ENCODE measurements at regions not wholly inside any gene's neighbourhood (a gene's known extent, or its start where the extent isn't known, plus 50 kb on each side); places are given as distances from the start of the nearest gene placed in this dataset.

- no peak overlapping the region for H2BK5ac ChIP-seq (ENCODE audit: low read length)
- H3K79me2 ChIP-seq (ENCODE audit: control insufficient read depth, insufficient read depth, low read length) = no peaks in the 10 kb centered on the region
- no peak overlapping the region for H3K27ac ChIP-seq (ENCODE audit: low read depth, low read length)
- no peak overlapping the region for H3K4ac ChIP-seq (ENCODE audit: low read depth, low read length)
- no peaks in the 10 kb centered on the region for H3K79me1 ChIP-seq (ENCODE audit: low read length)
- H3K56ac ChIP-seq (ENCODE audit: low read length) = no peak overlapping the region
- no peaks in the 10 kb centered on the region for H3K4me1 ChIP-seq (ENCODE audit: control insufficient read depth, low read depth, low read length)
- no peaks in the 10 kb centered on the region for H3K27me3 ChIP-seq (ENCODE audit: insufficient read depth, low read length, poor library complexity)
- H3K9ac ChIP-seq (ENCODE audit: low read length) = no peak overlapping the region
- H2BK120ac ChIP-seq (ENCODE audit: low read depth, low read length) = no peak overlapping the region
- no peak overlapping the region for H3K23ac ChIP-seq (ENCODE audit: low read length)
- DNase-seq = no peak
- no peak overlapping the region for H3K4me2 ChIP-seq (ENCODE audit: low read length)
- H2AK5ac ChIP-seq (ENCODE audit: low read length) = no peak overlapping the region
- no CpG with 5 or more reads among the region's 4 CpGs for WGBS (ENCODE audit: extremely low coverage, insufficient coverage, low lambda C conversion rate)
- H4K8ac ChIP-seq (ENCODE audit: low read depth, low read length) = no peak overlapping the region
- H4K5ac ChIP-seq (ENCODE audit: low read length) = no peak overlapping the region
- no peak overlapping the region for H3K4me3 ChIP-seq (ENCODE audit: low read length)
- no peaks in the 10 kb centered on the region for H3K36me3 ChIP-seq (ENCODE audit: control insufficient read depth, insufficient read depth, low read length)
- no peak overlapping the region for H3K18ac ChIP-seq (ENCODE audit: low read length)
- no peak overlapping the region for H2BK15ac ChIP-seq (replicated peaks; ENCODE audit: low read depth)
These were observed 342.8 kb upstream of the AGA start for GRCh38 chr4:177785000-177785399.

DNA sequence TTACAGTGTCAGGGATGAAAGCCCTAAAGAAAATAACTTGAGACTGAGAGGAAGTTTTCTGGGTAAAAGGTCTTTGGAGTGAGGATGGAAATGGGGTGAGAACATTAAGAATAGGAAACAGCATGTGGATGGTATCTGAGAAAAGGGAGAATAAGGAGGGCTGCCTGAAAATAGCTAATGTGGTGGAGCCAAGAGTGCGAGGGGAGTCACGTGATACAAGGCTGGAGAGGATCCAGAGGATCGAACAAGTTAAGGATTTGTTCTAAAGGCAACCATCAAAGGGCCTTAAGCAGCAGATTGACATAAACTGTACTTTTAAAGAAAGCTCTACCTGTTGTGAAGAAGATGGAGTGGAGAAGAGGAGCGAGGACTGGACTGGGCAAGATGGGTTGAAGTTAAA lies 347.4 kb upstream of the AGA start:
- Histone ChIP-seq H3K27ac (ENCODE audit: low read depth, low read length) (no peak overlapping the region), H3K79me1 (ENCODE audit: low read length) (no peaks in the 10 kb centered on the region), H3K56ac (ENCODE audit: low read length) (no peak overlapping the region), H3K27me3 (ENCODE audit: insufficient read depth, low read length, poor library complexity) (no peaks in the 10 kb centered on the region), H3K4me2 (ENCODE audit: low read length) (no peak overlapping the region), H2BK15ac (replicated peaks; ENCODE audit: low read depth) (no peak overlapping the region), H4K8ac (ENCODE audit: low read depth, low read length) (no peak overlapping the region), H3K9ac (ENCODE audit: low read length) (no peak overlapping the region), H3K79me2 (ENCODE audit: control insufficient read depth, insufficient read depth, low read length) (no peaks in the 10 kb centered on the region), H3K18ac (ENCODE audit: low read length) (no peak overlapping the region), H2BK5ac (ENCODE audit: low read length) (no peak overlapping the region), H2AK5ac (ENCODE audit: low read length) (no peak overlapping the region), H3K23ac (ENCODE audit: low read length) (no peak overlapping the region), H3K4me3 (ENCODE audit: low read length) (no peak overlapping the region), H4K5ac (ENCODE audit: low read length) (no peak overlapping the region), H3K4me1 (ENCODE audit: control insufficient read depth, low read depth, low read length) (no peaks in the 10 kb centered on the region), H2BK120ac (ENCODE audit: low read depth, low read length) (no peak overlapping the region), H3K4ac (ENCODE audit: low read depth, low read length) (no peak overlapping the region), H3K36me3 (ENCODE audit: control insufficient read depth, insufficient read depth, low read length) (no peaks in the 10 kb centered on the region)
- no CpG with 5 or more reads among the region's 4 CpGs for WGBS (ENCODE audit: extremely low coverage, insufficient coverage, low lambda C conversion rate)
- no peak for DNase-seq

- no peak overlapping the region for H3K18ac ChIP-seq (ENCODE audit: low read length)
- DNase-seq = no peak
- no peak overlapping the region for H3K4me3 ChIP-seq (ENCODE audit: low read length)
- no peaks in the 10 kb centered on the region for H3K27me3 ChIP-seq (ENCODE audit: insufficient read depth, low read length, poor library complexity)
- H3K27ac ChIP-seq (ENCODE audit: low read depth, low read length) = no peak overlapping the region
- no peak overlapping the region for H4K8ac ChIP-seq (ENCODE audit: low read depth, low read length)
- no peak overlapping the region for H3K4ac ChIP-seq (ENCODE audit: low read depth, low read length)
- no peak overlapping the region for H3K56ac ChIP-seq (ENCODE audit: low read length)
- H3K4me1 ChIP-seq (ENCODE audit: control insufficient read depth, low read depth, low read length) = no peaks in the 10 kb centered on the region
- no peaks in the 10 kb centered on the region for H3K79me2 ChIP-seq (ENCODE audit: control insufficient read depth, insufficient read depth, low read length)
- no CpG with 5 or more reads among the region's 4 CpGs for WGBS (ENCODE audit: extremely low coverage, insufficient coverage, low lambda C conversion rate)
- H2BK15ac ChIP-seq (replicated peaks; ENCODE audit: low read depth) = no peak overlapping the region
- H3K36me3 ChIP-seq (ENCODE audit: control insufficient read depth, insufficient read depth, low read length) = no peaks in the 10 kb centered on the region
- no peak overlapping the region for H4K5ac ChIP-seq (ENCODE audit: low read length)
- H2AK5ac ChIP-seq (ENCODE audit: low read length) = no peak overlapping the region
- no peak overlapping the region for H3K4me2 ChIP-seq (ENCODE audit: low read length)
- H2BK120ac ChIP-seq (ENCODE audit: low read depth, low read length) = no peak overlapping the region
- H2BK5ac ChIP-seq (ENCODE audit: low read length) = no peak overlapping the region
- no peaks in the 10 kb centered on the region for H3K79me1 ChIP-seq (ENCODE audit: low read length)
- H3K9ac ChIP-seq (ENCODE audit: low read length) = no peak overlapping the region
- H3K23ac ChIP-seq (ENCODE audit: low read length) = no peak overlapping the region
These were observed 349.0 kb upstream of the AGA start for GRCh38 chr4:177791188-177791587.

DNA sequence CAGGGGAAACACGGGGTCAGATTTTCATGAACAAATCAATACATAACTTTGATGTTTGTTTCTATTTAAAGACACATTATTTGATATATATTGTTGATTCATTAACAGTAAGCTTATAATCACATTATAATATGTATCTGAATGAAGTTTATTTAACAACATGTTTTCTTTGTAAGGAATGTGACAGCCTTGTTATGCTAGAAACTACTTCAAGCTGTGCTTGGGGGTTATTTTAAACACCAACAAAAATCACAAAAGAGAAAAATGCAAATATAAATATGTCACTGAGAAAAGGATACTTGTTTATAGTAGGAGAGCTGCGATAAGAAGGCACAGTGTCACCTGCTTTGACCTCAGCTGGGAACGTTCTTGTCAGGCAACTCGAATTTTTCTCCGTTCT lies 354.6 kb upstream of the AGA start:
- Histone ChIP-seq H3K4me2 (ENCODE audit: low read length) (no peak overlapping the region), H4K8ac (ENCODE audit: low read depth, low read length) (no peak overlapping the region), H3K79me2 (ENCODE audit: control insufficient read depth, insufficient read depth, low read length) (no peaks in the 10 kb centered on the region), H2AK5ac (ENCODE audit: low read length) (no peak overlapping the region), H3K27ac (ENCODE audit: low read depth, low read length) (no peak overlapping the region), H3K4ac (ENCODE audit: low read depth, low read length) (no peak overlapping the region), H2BK5ac (ENCODE audit: low read length) (no peak overlapping the region), H3K9ac (ENCODE audit: low read length) (no peak overlapping the region), H3K23ac (ENCODE audit: low read length) (no peak overlapping the region), H4K5ac (ENCODE audit: low read length) (no peak overlapping the region), H3K4me1 (ENCODE audit: control insufficient read depth, low read depth, low read length) (no peaks in the 10 kb centered on the region), H3K4me3 (ENCODE audit: low read length) (no peak overlapping the region), H3K18ac (ENCODE audit: low read length) (no peak overlapping the region), H3K79me1 (ENCODE audit: low read length) (no peaks in the 10 kb centered on the region), H3K27me3 (ENCODE audit: insufficient read depth, low read length, poor library complexity) (no peaks in the 10 kb centered on the region), H2BK120ac (ENCODE audit: low read depth, low read length) (no peak overlapping the region), H3K36me3 (ENCODE audit: control insufficient read depth, insufficient read depth, low read length) (no peaks in the 10 kb centered on the region), H3K56ac (ENCODE audit: low read length) (no peak overlapping the region), H2BK15ac (replicated peaks; ENCODE audit: low read depth) (no peak overlapping the region)
- no peak for DNase-seq
- WGBS (ENCODE audit: extremely low coverage, insufficient coverage, low lambda C conversion rate) = no CpG with 5 or more reads among the region's 5 CpGs

- Histone ChIP-seq H3K79me1 (ENCODE audit: low read length) (no peaks in the 10 kb centered on the region), H3K23ac (ENCODE audit: low read length) (no peak overlapping the region), H4K8ac (ENCODE audit: low read depth, low read length) (no peak overlapping the region), H3K4ac (ENCODE audit: low read depth, low read length) (no peak overlapping the region), H2AK5ac (ENCODE audit: low read length) (no peak overlapping the region), H3K79me2 (ENCODE audit: control insufficient read depth, insufficient read depth, low read length) (no peaks in the 10 kb centered on the region), H3K9ac (ENCODE audit: low read length) (no peak overlapping the region), H3K36me3 (ENCODE audit: control insufficient read depth, insufficient read depth, low read length) (no peaks in the 10 kb centered on the region), H3K4me2 (ENCODE audit: low read length) (no peak overlapping the region), H4K5ac (ENCODE audit: low read length) (no peak overlapping the region), H2BK120ac (ENCODE audit: low read depth, low read length) (no peak overlapping the region), H3K27me3 (ENCODE audit: insufficient read depth, low read length, poor library complexity) (no peaks in the 10 kb centered on the region), H2BK5ac (ENCODE audit: low read length) (no peak overlapping the region), H3K56ac (ENCODE audit: low read length) (no peak overlapping the region), H3K27ac (ENCODE audit: low read depth, low read length) (no peak overlapping the region), H3K4me1 (ENCODE audit: control insufficient read depth, low read depth, low read length) (no peaks in the 10 kb centered on the region), H3K18ac (ENCODE audit: low read length) (no peak overlapping the region), H2BK15ac (replicated peaks; ENCODE audit: low read depth) (no peak overlapping the region), H3K4me3 (ENCODE audit: low read length) (no peak overlapping the region)
- WGBS (ENCODE audit: extremely low coverage, insufficient coverage, low lambda C conversion rate) = no CpG with 5 or more reads among the region's 1 CpG
- no peak for DNase-seq
These were observed 355.9 kb upstream of the AGA start for GRCh38 chr4:177798161-177798560.

DNA sequence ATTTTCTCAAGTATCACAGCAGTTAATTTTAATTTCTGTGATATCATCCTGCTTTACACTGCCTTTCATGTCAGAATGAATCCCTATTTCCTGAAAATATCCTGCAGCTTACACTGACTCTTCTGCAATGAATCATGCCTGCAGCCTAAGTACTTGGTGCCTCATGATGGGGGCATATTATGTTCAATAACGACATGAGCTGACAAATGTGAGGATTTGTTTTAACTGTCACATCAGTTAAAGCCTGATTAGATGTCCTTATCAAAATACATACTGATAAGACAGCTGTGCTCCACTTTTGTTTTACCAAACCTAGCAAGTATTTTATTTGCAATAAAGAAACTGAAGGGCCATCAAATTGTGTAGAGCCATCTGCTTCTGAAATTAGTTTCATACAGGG lies 359.9 kb upstream of the AGA start:
- Histone ChIP-seq H3K18ac (ENCODE audit: low read length) (no peak overlapping the region), H3K79me2 (ENCODE audit: control insufficient read depth, insufficient read depth, low read length) (no peaks in the 10 kb centered on the region), H3K23ac (ENCODE audit: low read length) (no peak overlapping the region), H3K79me1 (ENCODE audit: low read length) (no peaks in the 10 kb centered on the region), H3K4ac (ENCODE audit: low read depth, low read length) (no peak overlapping the region), H3K27ac (ENCODE audit: low read depth, low read length) (no peak overlapping the region), H2BK120ac (ENCODE audit: low read depth, low read length) (no peak overlapping the region), H2BK15ac (replicated peaks; ENCODE audit: low read depth) (no peak overlapping the region), H2BK5ac (ENCODE audit: low read length) (no peak overlapping the region), H3K27me3 (ENCODE audit: insufficient read depth, low read length, poor library complexity) (no peaks in the 10 kb centered on the region), H3K4me2 (ENCODE audit: low read length) (no peak overlapping the region), H4K5ac (ENCODE audit: low read length) (no peak overlapping the region), H3K4me3 (ENCODE audit: low read length) (no peak overlapping the region), H3K56ac (ENCODE audit: low read length) (no peak overlapping the region), H2AK5ac (ENCODE audit: low read length) (no peak overlapping the region), H4K8ac (ENCODE audit: low read depth, low read length) (no peak overlapping the region), H3K4me1 (ENCODE audit: control insufficient read depth, low read depth, low read length) (no peaks in the 10 kb centered on the region), H3K36me3 (ENCODE audit: control insufficient read depth, insufficient read depth, low read length) (no peaks in the 10 kb centered on the region), H3K9ac (ENCODE audit: low read length) (no peak overlapping the region)
- peak; percentile 16 for DNase-seq
- no CpG with 5 or more reads among the region's 1 CpG for WGBS (ENCODE audit: extremely low coverage, insufficient coverage, low lambda C conversion rate)

All from mesendoderm (in vitro differentiated cells).